ENCODE measurements at regions not wholly inside any gene's neighbourhood (a gene's known extent, or its start where the extent isn't known, plus 50 kb on each side); places are given as distances from the start of the nearest gene placed in this dataset.
"Not testable (repeated sequence)": the region's sequence is repeated elsewhere in the genome, so short reads cannot be mapped to it uniquely, and the experiment has no call there.

DNA sequence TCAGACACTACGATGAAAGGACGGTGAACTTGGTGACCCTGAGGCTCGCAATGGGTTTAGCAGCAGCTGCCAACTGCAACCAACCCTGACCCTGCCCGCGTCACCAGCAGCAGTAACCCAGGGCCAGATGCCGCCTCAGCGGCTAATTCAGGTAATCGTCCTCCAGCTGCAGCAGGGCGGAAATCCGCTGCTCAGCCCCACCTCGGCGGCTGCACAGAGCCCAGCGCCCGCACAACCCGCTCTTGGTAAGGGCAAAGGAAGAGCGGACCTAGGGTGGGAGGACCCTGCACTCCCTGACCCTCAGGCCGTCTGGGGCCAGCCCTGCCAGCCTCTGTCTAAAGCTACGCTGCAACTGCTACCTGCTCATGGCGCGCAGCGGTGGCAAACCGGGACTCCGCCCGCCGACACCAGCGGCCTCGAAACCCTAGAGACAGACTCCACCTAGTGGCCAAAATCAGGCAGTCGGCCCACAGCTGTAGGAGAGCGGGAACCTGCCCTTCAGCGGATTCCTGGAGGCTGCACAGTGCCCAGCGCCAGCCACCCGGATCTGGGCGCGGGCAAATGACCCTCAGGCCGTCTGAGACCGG lies 82.4 kb downstream of the POTEB2 start:
- TF ChIP-seq CTCF (conservative IDR thresholded peaks at IDR 0.05); ZFX (IDR thresholded peaks at IDR 0.05): not testable (repeated sequence)
